ENCODE measurements at regions not wholly inside any gene's neighbourhood (a gene's known extent, or its start where the extent isn't known, plus 50 kb on each side); places are given as distances from the start of the nearest gene placed in this dataset.
A peak's percentile ranks its signal among the peaks of the same experiment; 100 is the strongest.

DNA sequence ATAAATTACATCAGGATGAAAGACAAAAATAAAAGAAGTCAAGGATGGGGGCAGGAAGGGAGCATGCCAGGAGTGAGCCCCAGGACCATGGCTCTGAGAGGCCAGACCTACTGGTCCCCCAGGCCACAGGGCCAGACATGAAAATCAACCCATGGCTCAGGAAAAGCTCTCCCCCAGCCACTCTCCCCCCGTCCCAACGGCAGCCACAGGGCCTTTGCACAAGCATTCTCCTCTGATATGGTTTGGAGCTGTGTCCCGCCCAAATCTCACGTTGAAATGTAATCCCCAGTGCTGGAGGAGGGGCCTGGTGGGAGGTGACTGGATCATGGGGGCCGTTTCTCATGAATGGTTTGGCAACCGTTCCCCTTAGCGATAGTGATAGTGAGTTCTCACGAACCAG is 80.8 kb upstream of the ANO1 start:
- H3K27ac ChIP-seq (ENCODE audit: low read length) = no peak overlapping the region
- H3K9me3 ChIP-seq (ENCODE audit: control insufficient read depth, low read depth, low read length) = no peaks in the 10 kb centered on the region
- H3K27me3 ChIP-seq (ENCODE audit: control insufficient read depth, insufficient read depth, low read length) = no peaks in the 10 kb centered on the region
- DNase-seq = no peak
- no peak overlapping the region for H3K4me3 ChIP-seq (ENCODE audit: low read length)
- H3K36me3 ChIP-seq (ENCODE audit: control insufficient read depth, insufficient read depth, low read length) = no peaks in the 10 kb centered on the region
- 100% methylated on average over 2 of the region's 8 CpGs for WGBS (ENCODE audit: insufficient coverage, low lambda C conversion rate)
- no peaks in the 10 kb centered on the region for H3K4me1 ChIP-seq (ENCODE audit: control insufficient read depth, insufficient read depth, low read length)

DNA sequence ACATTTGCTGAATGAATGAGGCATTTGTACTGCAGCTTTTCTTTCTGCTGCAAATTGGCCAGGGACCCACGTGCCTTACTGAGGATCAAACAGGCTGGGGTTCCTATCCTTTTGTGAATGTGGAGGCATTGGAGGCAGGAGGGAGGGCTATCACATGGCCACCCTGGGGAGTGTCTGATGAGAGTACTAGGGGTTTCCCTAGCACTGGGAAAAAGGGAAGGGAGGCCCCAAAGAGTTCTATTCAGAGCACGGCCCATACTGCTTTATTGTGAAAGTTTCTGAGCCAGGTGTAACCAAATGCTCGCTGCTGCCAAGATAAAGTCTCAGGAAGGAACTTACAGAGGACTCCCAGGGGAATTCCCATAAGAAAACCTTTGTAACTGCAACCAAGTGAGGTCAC is 78.4 kb upstream of the ANO1 start:
- DNase-seq = peak in 1 of 2 donors; percentile 45
- Histone ChIP-seq H3K27me3 (ENCODE audit: control insufficient read depth, insufficient read depth, low read length) (no peaks in the 10 kb centered on the region), H3K9me3 (ENCODE audit: control insufficient read depth, low read depth, low read length) (no peaks in the 10 kb centered on the region), H3K4me1 (ENCODE audit: control insufficient read depth, insufficient read depth, low read length) (no peaks in the 10 kb centered on the region), H3K4me3 (ENCODE audit: low read length) (no peak overlapping the region), H3K27ac (ENCODE audit: low read length) (no peak overlapping the region), H3K36me3 (ENCODE audit: control insufficient read depth, insufficient read depth, low read length) (no peaks in the 10 kb centered on the region)
- no CpG with 5 or more reads among the region's 3 CpGs for WGBS (ENCODE audit: insufficient coverage, low lambda C conversion rate)

DNA sequence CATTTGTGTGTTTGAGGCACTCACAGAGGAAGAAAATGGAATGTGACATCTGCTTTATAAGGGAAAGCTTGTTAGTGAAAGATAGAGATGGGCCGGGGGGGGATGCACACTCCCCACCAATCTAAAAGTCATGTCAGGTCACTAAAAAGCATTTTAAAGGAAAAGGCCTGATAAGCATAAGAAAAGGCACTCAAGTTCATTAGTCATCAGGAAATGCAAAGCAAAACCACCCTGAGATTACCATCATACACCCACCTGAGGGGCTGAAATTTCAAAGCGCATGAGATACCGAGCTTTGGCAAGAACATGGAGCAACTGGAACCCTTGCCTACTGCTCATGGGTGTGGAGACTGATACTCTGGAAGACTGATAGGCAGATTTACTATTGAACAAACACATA is 77.9 kb upstream of the ANO1 start:
- WGBS (ENCODE audit: insufficient coverage, low lambda C conversion rate) = no CpG with 5 or more reads among the region's 3 CpGs

DNA sequence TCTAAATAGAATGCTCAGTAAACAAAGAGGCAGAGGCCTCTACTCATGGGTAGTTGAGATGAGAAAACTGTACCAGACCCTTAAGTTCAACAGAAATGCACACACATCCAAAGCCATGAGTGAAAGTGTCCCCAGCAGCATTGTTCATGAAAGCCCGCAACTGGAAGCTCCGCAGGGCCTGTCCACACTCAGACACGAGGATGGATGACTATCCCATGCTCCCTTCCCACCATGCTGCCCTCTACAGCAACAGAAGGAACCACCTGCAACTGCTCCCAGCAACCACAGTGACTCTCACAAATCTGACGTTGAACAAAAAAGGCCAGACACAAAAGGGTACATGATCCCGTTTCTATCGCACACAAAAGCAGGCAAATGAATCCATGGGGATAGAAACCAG is 76.9 kb upstream of the ANO1 start:
- no CpG with 5 or more reads among the region's 6 CpGs for WGBS (ENCODE audit: insufficient coverage, low lambda C conversion rate)
- no peak for DNase-seq
- Histone ChIP-seq H3K27me3 (ENCODE audit: control insufficient read depth, insufficient read depth, low read length) (no peaks in the 10 kb centered on the region), H3K4me1 (ENCODE audit: control insufficient read depth, insufficient read depth, low read length) (no peaks in the 10 kb centered on the region), H3K36me3 (ENCODE audit: control insufficient read depth, insufficient read depth, low read length) (no peaks in the 10 kb centered on the region), H3K27ac (ENCODE audit: low read length) (no peak overlapping the region), H3K9me3 (ENCODE audit: control insufficient read depth, low read depth, low read length) (no peaks in the 10 kb centered on the region), H3K4me3 (ENCODE audit: low read length) (no peak overlapping the region)

More for the DNA sequence above, 77.9 kb upstream of the ANO1 start:
- Histone ChIP-seq H3K4me1 (ENCODE audit: control insufficient read depth, insufficient read depth, low read length) (no peaks in the 10 kb centered on the region), H3K27ac (ENCODE audit: low read length) (no peak overlapping the region), H3K36me3 (ENCODE audit: control insufficient read depth, insufficient read depth, low read length) (no peaks in the 10 kb centered on the region), H3K4me3 (ENCODE audit: low read length) (no peak overlapping the region), H3K9me3 (ENCODE audit: control insufficient read depth, low read depth, low read length) (no peaks in the 10 kb centered on the region), H3K27me3 (ENCODE audit: control insufficient read depth, insufficient read depth, low read length) (no peaks in the 10 kb centered on the region)
- DNase-seq = no peak

DNA sequence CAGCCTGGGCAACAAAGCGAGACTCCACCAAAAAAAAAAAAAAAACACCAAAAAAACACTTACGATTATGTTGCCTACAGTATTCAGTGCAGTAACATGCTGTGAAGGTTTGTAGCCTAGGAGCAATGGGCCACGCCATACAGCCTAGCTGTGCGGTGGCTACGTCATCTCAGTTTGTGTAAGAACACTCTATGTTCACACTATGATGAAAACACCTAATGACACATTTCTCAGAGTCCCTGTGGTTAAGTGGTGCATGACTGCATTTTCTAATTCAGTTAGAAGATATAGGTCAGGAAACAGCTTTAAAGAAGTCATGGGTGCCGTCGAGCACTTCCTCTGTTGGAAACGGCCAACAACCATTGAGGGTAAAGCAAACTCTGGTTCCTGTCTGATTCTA is 75.7 kb upstream of the ANO1 start:
- Histone ChIP-seq H3K27ac (ENCODE audit: low read length) (no peak overlapping the region), H3K36me3 (ENCODE audit: control insufficient read depth, insufficient read depth, low read length) (no peaks in the 10 kb centered on the region), H3K4me1 (ENCODE audit: control insufficient read depth, insufficient read depth, low read length) (no peaks in the 10 kb centered on the region), H3K9me3 (ENCODE audit: control insufficient read depth, low read depth, low read length) (no peaks in the 10 kb centered on the region), H3K4me3 (ENCODE audit: low read length) (no peak overlapping the region), H3K27me3 (ENCODE audit: control insufficient read depth, insufficient read depth, low read length) (no peaks in the 10 kb centered on the region)
- WGBS (ENCODE audit: insufficient coverage, low lambda C conversion rate) = no CpG with 5 or more reads among the region's 8 CpGs
- DNase-seq = no peak

DNA sequence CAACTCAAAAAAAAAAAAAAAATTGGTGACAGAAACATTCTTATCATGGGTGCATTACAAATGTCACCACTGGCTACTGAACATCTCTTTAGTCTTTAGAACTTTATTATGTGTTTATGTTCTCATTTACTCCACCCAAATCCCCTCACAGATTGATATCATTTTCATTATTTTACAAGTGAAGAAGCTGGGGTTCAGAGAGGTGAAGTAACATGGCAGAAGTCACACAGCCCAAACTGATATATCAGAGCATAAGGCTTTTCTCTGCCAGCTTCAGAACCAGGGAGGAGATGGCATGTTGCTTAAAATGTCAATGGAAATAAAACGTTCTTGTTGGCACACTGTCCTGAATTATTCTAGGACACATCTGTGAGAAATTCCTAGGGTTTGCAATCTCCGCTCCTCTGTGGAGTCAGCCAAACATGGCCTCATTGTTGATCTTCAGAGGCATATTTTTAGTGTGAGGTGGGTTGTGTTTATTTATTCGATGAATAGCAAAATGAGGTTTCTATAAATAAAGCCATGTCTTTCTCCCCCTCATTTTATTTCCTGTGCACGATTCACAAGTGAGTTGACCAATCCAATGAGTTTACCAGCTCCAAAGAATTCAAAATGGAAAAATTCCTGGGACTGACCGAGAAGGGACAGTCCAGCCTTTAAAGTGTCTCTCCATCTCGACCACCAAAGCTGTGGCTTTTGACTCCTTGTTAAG is 72.9 kb upstream of the ANO1 start:
- Histone ChIP-seq H3K36me3 (ENCODE audit: control insufficient read depth, insufficient read depth, low read length) (no peaks in the 10 kb centered on the region), H3K4me1 (ENCODE audit: control insufficient read depth, insufficient read depth, low read length) (no peaks in the 10 kb centered on the region), H3K27me3 (ENCODE audit: control insufficient read depth, insufficient read depth, low read length) (no peaks in the 10 kb centered on the region), H3K9me3 (ENCODE audit: control insufficient read depth, low read depth, low read length) (no peaks in the 10 kb centered on the region), H3K27ac (ENCODE audit: low read length) (no peak overlapping the region), H3K4me3 (ENCODE audit: low read length) (no peak overlapping the region)
- WGBS (ENCODE audit: insufficient coverage, low lambda C conversion rate) = 50% methylated on average over 1 of the region's 6 CpGs
- no peak for DNase-seq

DNA sequence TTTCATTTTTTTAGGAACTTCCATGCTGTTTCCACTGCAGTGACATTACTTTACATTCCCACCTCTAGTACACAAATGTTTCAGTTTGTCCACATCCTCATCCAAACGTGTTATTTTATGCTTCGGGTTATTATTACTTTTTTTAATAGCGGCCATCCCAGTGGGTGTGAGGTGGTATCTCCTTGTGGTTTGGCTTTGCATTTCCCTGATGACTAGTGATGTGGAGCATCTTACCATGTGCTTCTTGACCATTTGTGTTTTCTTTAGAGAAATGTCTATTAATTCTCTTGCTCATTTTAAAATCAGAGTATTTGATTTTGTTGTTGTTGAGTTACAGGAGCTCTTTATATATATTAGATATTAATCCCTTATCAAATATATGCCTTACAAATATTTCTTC is 70.3 kb upstream of the ANO1 start:
- no peaks in the 10 kb centered on the region for H3K27me3 ChIP-seq (ENCODE audit: control insufficient read depth, insufficient read depth, low read length)
- H3K9me3 ChIP-seq (ENCODE audit: control insufficient read depth, low read depth, low read length) = no peaks in the 10 kb centered on the region
- no peaks in the 10 kb centered on the region for H3K4me1 ChIP-seq (ENCODE audit: control insufficient read depth, insufficient read depth, low read length)
- no CpG with 5 or more reads among the region's 3 CpGs for WGBS (ENCODE audit: insufficient coverage, low lambda C conversion rate)
- H3K27ac ChIP-seq (ENCODE audit: low read length) = no peak overlapping the region
- no peaks in the 10 kb centered on the region for H3K36me3 ChIP-seq (ENCODE audit: control insufficient read depth, insufficient read depth, low read length)
- no peak for DNase-seq
- H3K4me3 ChIP-seq (ENCODE audit: low read length) = no peak overlapping the region

DNA sequence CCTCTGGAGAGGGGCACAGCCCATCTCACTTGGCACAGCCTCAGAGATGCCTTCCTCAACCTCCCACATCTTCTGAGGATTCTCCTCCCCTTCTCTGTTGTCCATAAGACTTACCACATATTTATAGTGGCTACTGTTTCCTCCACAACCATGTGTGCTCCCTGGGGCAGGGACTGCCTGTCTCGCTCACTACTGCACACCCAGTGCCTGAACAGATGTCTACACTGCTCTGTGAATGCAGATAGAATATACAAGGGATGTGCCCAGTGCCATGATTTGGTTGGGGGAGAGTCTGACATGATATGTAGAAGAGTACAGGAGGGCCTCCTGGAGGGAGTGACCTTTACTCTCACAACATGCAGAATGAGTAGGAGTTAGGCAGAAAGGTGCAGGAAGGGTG is 67.3 kb upstream of the ANO1 start:
- no peaks in the 10 kb centered on the region for H3K36me3 ChIP-seq (ENCODE audit: control insufficient read depth, insufficient read depth, low read length)
- H3K4me3 ChIP-seq (ENCODE audit: low read length) = no peak overlapping the region
- no peak for DNase-seq
- H3K9me3 ChIP-seq (ENCODE audit: control insufficient read depth, low read depth, low read length) = no peaks in the 10 kb centered on the region
- no peak overlapping the region for H3K27ac ChIP-seq (ENCODE audit: low read length)
- WGBS (ENCODE audit: insufficient coverage, low lambda C conversion rate) = no CpG with 5 or more reads among the region's 1 CpG
- H3K27me3 ChIP-seq (ENCODE audit: control insufficient read depth, insufficient read depth, low read length) = no peaks in the 10 kb centered on the region
- no peaks in the 10 kb centered on the region for H3K4me1 ChIP-seq (ENCODE audit: control insufficient read depth, insufficient read depth, low read length)

DNA sequence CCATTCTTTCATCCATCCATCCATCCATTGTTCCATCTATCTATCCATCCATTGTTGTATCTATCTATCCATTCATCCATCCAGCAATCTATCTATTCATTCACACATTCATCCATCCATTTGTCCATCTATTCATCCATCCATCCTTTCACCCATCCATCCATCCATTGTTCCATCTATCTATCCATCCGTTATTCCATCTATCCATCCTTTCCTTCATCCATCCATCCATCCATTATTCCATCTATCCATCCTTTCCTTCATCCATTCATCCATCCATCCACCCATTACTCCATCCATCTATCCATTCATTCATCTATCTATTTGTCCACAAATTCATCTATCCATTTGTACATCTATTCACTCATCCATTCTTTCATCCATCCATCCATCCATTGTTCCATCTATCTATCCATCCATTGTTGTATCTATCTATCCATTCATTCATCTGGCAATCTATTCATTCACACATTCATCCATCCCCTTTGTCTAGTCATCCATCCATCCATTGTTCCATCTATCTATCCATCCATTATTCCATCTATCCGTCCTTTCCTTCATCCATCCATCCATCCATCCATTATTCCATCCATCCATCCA is 65.9 kb upstream of the ANO1 start:
- Histone ChIP-seq H3K4me3 (ENCODE audit: low read length) (no peak overlapping the region), H3K27ac (ENCODE audit: low read length) (no peak overlapping the region), H3K4me1 (ENCODE audit: control insufficient read depth, insufficient read depth, low read length) (no peaks in the 10 kb centered on the region), H3K36me3 (ENCODE audit: control insufficient read depth, insufficient read depth, low read length) (no peaks in the 10 kb centered on the region), H3K9me3 (ENCODE audit: control insufficient read depth, low read depth, low read length) (no peaks in the 10 kb centered on the region), H3K27me3 (ENCODE audit: control insufficient read depth, insufficient read depth, low read length) (no peaks in the 10 kb centered on the region)
- 87% methylated on average over 2 of the region's 2 CpGs for WGBS (ENCODE audit: insufficient coverage, low lambda C conversion rate)
- DNase-seq = no peak

DNA sequence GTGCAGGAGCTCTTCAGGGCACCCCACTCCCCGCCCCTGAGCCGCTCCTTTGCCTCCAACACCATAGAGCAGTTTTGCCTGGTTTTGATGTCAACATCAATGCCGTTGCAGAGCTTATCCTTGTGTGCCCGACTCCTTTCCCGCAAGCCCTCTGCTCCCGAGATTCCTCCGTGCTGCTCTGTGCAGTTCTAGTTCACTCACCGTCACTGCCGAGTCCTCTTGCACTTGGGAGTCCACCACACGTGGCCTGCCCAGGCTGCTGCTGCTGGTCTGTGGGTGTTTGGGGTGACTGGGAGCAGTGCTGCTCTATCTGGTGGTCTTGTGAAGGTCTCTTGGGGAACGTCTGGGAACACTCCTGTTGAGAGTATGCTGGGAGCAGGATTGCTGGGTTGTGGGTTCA is 63.8 kb upstream of the ANO1 start:
- no peak for DNase-seq
- H3K36me3 ChIP-seq (ENCODE audit: control insufficient read depth, insufficient read depth, low read length) = no peaks in the 10 kb centered on the region
- H3K4me3 ChIP-seq (ENCODE audit: low read length) = no peak overlapping the region
- no peak overlapping the region for H3K27ac ChIP-seq (ENCODE audit: low read length)
- H3K27me3 ChIP-seq (ENCODE audit: control insufficient read depth, insufficient read depth, low read length) = no peaks in the 10 kb centered on the region
- H3K4me1 ChIP-seq (ENCODE audit: control insufficient read depth, insufficient read depth, low read length) = no peaks in the 10 kb centered on the region
- no peaks in the 10 kb centered on the region for H3K9me3 ChIP-seq (ENCODE audit: control insufficient read depth, low read depth, low read length)
- WGBS (ENCODE audit: insufficient coverage, low lambda C conversion rate) = no CpG with 5 or more reads among the region's 11 CpGs

Measured in large intestine (tissue), 3 donors.